ENCODE measurements at regions not wholly inside any gene's neighbourhood (a gene's known extent, or its start where the extent isn't known, plus 50 kb on each side); places are given as distances from the start of the nearest gene placed in this dataset.

- DNase-seq (ENCODE audit: low read depth): no peak
Measured at GRCh38 chr20:63128367-63128766, 87.6 kb downstream of the YTHDF1 start.

GRCh38 chr20:63127700-63128364 lies 88.1 kb downstream of the YTHDF1 start:
- DNase-seq (ENCODE audit: low read depth): no peak

GRCh38 chr20:63126876-63127699 lies 88.8 kb downstream of the YTHDF1 start:
- DNase-seq (ENCODE audit: low read depth): no peak

GRCh38 chr20:63125838-63126601 lies 89.9 kb downstream of the YTHDF1 start:
- no peak for DNase-seq (ENCODE audit: low read depth)

- DNase-seq (ENCODE audit: low read depth): no peak
Measured at GRCh38 chr20:63125581-63125837, 90.4 kb downstream of the YTHDF1 start.

GRCh38 chr20:63124782-63125580 lies 91.0 kb downstream of the YTHDF1 start:
- no peak for DNase-seq (ENCODE audit: low read depth)

- no peak for DNase-seq (ENCODE audit: low read depth)
Measured at GRCh38 chr20:63124092-63124781, 91.7 kb downstream of the YTHDF1 start.

GRCh38 chr20:63123331-63123741 lies 92.6 kb downstream of the YTHDF1 start:
- no peak for DNase-seq (ENCODE audit: low read depth)

GRCh38 chr20:63122626-63123025 lies 93.3 kb downstream of the YTHDF1 start:
- no peak for DNase-seq (ENCODE audit: low read depth)

GRCh38 chr20:63121749-63122405 lies 94.1 kb downstream of the YTHDF1 start:
- no peak for DNase-seq (ENCODE audit: low read depth)

GRCh38 chr20:63121246-63121645 lies 94.7 kb downstream of the YTHDF1 start:
- no peak for DNase-seq (ENCODE audit: low read depth)

GRCh38 chr20:63120808-63121090 lies 95.2 kb downstream of the YTHDF1 start:
- DNase-seq (ENCODE audit: low read depth): no peak

- DNase-seq (ENCODE audit: low read depth): no peak
Measured at GRCh38 chr20:63119963-63120807, 95.7 kb downstream of the YTHDF1 start.

- no peak for DNase-seq (ENCODE audit: low read depth)
Measured at GRCh38 chr20:63119121-63119962, 96.6 kb downstream of the YTHDF1 start.

- no peak for DNase-seq (ENCODE audit: low read depth)
Measured at GRCh38 chr20:63118303-63119120, 97.4 kb downstream of the YTHDF1 start.

- no peak for DNase-seq (ENCODE audit: low read depth)
Measured at GRCh38 chr20:63117661-63118302, 98.1 kb downstream of the YTHDF1 start.

- no peak for DNase-seq (ENCODE audit: low read depth)
Measured at GRCh38 chr20:63117151-63117550, 98.8 kb downstream of the YTHDF1 start.
